GM12872 (cell line): ENCODE measurements at regions not wholly inside any gene's neighbourhood (a gene's known extent, or its start where the extent isn't known, plus 50 kb on each side); places are given as distances from the start of the nearest gene placed in this dataset.

Experiments used
- TF ChIP-seq, protein P1 (sequence below): IDR thresholded peaks from 3 replicates; pipeline ENCODE4 v1.5.1; 2011; ENCODE audit warnings: low read depth, mild to moderate bottlenecking, low read length, moderate library complexity; ENCODE audit not compliant: insufficient read depth

GRCh38 chr2:105514576-105514975, 115.7 kb upstream of the FHL2 start:
- TF ChIP-seq, protein P1, sequence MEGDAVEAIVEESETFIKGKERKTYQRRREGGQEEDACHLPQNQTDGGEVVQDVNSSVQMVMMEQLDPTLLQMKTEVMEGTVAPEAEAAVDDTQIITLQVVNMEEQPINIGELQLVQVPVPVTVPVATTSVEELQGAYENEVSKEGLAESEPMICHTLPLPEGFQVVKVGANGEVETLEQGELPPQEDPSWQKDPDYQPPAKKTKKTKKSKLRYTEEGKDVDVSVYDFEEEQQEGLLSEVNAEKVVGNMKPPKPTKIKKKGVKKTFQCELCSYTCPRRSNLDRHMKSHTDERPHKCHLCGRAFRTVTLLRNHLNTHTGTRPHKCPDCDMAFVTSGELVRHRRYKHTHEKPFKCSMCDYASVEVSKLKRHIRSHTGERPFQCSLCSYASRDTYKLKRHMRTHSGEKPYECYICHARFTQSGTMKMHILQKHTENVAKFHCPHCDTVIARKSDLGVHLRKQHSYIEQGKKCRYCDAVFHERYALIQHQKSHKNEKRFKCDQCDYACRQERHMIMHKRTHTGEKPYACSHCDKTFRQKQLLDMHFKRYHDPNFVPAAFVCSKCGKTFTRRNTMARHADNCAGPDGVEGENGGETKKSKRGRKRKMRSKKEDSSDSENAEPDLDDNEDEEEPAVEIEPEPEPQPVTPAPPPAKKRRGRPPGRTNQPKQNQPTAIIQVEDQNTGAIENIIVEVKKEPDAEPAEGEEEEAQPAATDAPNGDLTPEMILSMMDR: no peak

DNA sequence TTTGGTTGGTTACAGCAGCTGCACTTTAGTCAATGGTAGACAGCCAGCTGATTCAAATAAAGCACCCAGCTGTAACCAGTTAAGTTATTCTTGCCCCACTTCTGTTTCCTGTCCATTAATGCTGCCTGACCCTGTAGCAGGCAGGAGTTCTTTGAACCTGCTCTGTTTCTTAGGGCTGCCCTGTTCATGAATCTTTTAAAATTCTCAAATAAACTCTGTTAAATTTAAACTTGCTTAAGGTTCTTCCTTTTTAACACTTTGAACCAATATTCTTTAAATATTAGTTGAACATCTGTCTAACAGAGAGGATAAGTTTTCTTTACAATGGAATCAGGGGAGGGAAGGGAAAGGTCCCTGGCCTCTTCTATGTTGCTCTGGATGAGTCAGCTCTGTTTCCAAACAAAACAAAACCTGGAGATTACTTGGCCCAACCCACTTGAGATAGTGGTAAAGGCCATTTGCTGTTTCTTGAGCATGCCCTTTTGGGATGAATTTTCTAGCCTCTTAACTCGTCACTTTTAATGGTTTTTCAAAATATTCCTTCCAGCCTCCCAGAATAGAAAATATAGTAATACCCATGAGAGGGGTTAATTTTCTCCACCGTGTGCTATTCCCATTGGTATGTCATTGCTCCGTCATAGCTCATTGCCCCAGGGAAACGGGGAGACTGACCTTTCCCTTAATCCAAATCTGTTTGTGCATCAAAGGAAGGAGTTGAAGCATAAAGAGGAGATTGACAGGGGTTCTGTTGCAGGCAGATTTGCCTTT, 112.1 kb upstream of the FHL2 start:
- TF ChIP-seq, protein P1: no peak

DNA sequence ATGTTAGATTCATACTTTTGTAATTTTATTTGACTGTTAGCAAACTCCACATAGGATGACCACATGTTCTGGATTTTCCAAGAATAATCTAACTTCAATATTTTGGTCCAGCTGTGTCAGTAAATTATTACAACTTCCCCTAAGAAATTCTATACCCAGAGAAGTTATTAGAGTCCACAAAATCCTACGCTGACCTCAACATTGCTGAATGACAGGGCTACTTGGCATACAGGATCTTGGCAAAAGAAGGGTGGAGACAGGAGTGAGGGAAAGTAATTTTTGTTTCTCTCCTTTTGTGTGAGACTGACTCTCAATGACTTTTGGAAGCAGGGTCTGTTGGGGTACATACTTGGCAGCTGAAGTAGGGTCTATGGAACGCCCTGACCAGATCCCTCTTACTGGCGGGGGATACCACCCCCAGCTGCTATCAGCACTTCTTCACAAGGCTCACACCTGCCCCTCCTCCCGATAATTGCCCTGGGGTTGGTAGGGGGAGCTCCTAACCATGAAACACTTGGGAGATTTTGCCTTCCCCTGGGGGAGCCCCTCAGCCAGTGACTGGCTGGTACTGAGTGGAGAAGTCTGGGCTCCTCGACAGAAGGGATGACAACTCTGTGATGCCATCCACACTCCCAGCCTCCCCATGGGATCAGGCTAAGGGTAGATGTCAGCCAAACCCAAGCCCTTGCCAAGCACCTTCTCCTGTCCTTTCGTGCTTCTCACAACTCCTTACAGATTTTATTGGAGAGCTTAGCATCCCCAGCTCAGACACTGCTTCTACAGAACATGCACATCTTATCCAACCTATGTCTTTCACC, 110.6 kb upstream of the FHL2 start:
- TF ChIP-seq, protein P1: no peak

DNA sequence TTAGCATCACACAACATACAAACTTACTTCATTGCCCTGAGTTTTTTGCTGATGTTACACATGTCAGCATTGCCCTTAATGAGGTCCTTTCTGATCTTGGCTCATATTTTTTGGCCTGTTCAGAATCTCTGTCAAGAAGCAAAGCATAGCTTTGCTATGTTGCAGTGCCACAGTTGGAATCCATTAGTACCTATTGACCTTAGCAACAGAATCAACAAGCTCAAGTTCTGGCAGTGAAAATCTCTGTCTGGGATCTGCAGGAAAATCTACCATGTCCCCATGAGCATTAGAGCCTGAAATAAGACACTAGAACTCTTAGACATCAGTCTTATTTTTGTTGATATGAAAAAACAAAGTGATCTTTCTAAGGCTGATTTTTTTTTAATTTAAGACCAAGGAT, 105.6 kb upstream of the FHL2 start:
- TF ChIP-seq, protein P1: no peak

DNA sequence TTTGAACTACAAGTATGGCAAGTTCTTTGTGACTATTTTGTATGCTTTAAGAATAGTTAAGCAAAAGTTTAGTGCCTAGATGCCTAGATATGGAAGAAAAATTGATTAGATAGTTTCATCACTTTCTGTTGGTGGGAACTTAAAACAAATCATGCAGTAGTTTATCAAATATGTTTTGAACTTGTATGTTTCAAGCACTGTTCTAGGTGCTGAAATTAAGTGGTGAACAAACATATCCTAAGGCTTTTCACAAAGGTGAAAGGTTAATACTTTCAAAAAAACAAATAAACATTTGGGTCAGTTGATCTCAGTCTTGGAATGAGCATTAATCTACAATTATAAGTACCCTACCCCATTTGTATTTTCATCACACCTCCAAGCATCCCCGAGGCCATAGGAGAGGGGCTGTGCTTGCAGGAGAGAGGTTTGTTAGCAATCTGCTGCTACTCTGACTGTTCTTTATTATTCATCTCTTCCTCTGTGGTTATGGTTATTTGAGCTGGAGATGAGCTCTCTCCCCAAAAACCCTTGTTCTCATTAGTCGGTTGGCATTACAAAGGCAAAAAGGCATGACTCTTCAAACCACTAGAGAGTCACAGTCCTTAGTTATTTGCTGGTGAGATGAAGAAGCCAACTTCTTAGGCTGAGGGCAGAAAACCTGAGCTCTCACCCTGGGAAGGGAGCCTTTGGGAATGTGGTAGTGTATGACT, 103.9 kb upstream of the FHL2 start:
- TF ChIP-seq, protein P1: no peak

- TF ChIP-seq, protein P1: no peak
Observed at GRCh38 chr2:105498281-105498846, 99.5 kb upstream of the FHL2 start.

GRCh38 chr2:105497094-105497493, 98.2 kb upstream of the FHL2 start:
- TF ChIP-seq, protein P1: no peak
